Esophagus squamous epithelium (tissue), 5 donors: ENCODE measurements at regions not wholly inside any gene's neighbourhood (a gene's known extent, or its start where the extent isn't known, plus 50 kb on each side); places are given as distances from the start of the nearest gene placed in this dataset.
"Not testable (repeated sequence)": the region's sequence is repeated elsewhere in the genome, so short reads cannot be mapped to it uniquely, and the experiment has no call there.

ENCODE experiments used
- DNase-seq: peaks from one replicate; lab custom pipeline; 2025; lab: John Stamatoyannopoulos, UW
- H3K27ac ChIP-seq, 4 donors: fragments of 200-600 bp; sonication (generic); one replicate each; pipeline ENCODE4 v1.5.1; 2016 to 2019; ENCODE audit warnings: mild to moderate bottlenecking in 1 of 4
- H3K27me3 ChIP-seq, 4 donors: fragments of 200-600 bp; sonication (generic); 1 replicate in 3 of 4; 2 replicates in 1 of 4; pipeline versions ENCODE4 v1.5.1 to v1.6.0; 2017 to 2021; ENCODE audit warnings: antibody characterized with exemption in 1 of 4
- H3K36me3 ChIP-seq, 3 donors: fragments of 200-600 bp; sonication (generic); one replicate each; pipeline ENCODE4 v1.5.1; 2016 to 2019
- H3K4me1 ChIP-seq, 3 donors: fragments of 200-600 bp; sonication (generic); one replicate each; pipeline ENCODE4 v1.5.1; 2017 to 2019
- H3K4me3 ChIP-seq, 4 donors: fragments of 200-600 bp; sonication (generic); 1 replicate in 3 of 4; 2 replicates in 1 of 4; pipeline ENCODE4 v1.5.1; 2016 to 2019; ENCODE audit warnings: mild to moderate bottlenecking in 2 of 4, moderate library complexity in 1 of 4
- H3K9me3 ChIP-seq, 3 donors: fragments of 200-600 bp; sonication (generic); one replicate each; pipeline ENCODE4 v1.5.1; 2016 to 2019
- CTCF ChIP-seq, 6 experiments: fragments of 450-650 bp in 4 of 6; fragments of 200-600 bp in 2 of 6; sonication (generic) in 2 of 6; IDR thresholded peaks; one replicate each; pipeline ENCODE4 v1.5.1; 2016 to 2019; ENCODE audit warnings: antibody characterized with exemption in 6 of 6, mild to moderate bottlenecking in 4 of 6, moderate library complexity in 4 of 6
- POLR2A ChIP-seq, 4 donors: fragments of 450-650 bp; IDR thresholded peaks; one replicate each; pipeline ENCODE4 v1.6.1; 2017; ENCODE audit warnings: antibody characterized with exemption in 4 of 4, mild to moderate bottlenecking in 4 of 4, moderate library complexity in 3 of 4
- WGBS, 2 donors: methylation state at CpG; one replicate each; pipeline ENCODE4 v1.1.5; 2018; 5-methylcytosine and 5-hydroxymethylcytosine counted together
- intact Hi-C: fragments of 100-400 bp; cut with DNase I; formaldehyde crosslinking; loops from one replicate; pipeline ENCODE4 v1.15.0; 2022
- donor health status: DM: yes; HTN: yes; CAD: no.

GRCh38 chr18:42336139-42336538 is 381.1 kb downstream of the PIK3C3 start:
- no peak for TF ChIP-seq POLR2A (IDR thresholded peaks at IDR 0.05)
- TF ChIP-seq CTCF (IDR thresholded peaks at IDR 0.05) = no peak
- Histone ChIP-seq H3K4me1 (no peaks in the 10 kb centered on the region), H3K27ac (no peak overlapping the region), H3K27me3 (no peaks in the 10 kb centered on the region), H3K36me3 (no peaks in the 10 kb centered on the region), H3K9me3 (peaks cover 0 to 5% (median 0%) of the 10 kb centered on the region in 3 donors), H3K4me3 (no peak overlapping the region)
- 65 to 88% methylated on average over 2 of the region's 2 CpGs for WGBS, 2 donors
- intact Hi-C loops = no loop called here
- no peak for DNase-seq

- 93 to 100% methylated on average over 2 of the region's 2 CpGs for WGBS, 2 donors
- H3K27me3 ChIP-seq, H3K4me1 ChIP-seq, H3K9me3 ChIP-seq, intact Hi-C loops, DNase-seq, H3K27ac ChIP-seq, H3K4me3 ChIP-seq, H3K36me3 ChIP-seq: not testable (repeated sequence)
Observed at GRCh38 chr18:42337337-42337736, 382.3 kb downstream of the PIK3C3 start.

GRCh38 chr18:42338683-42339082 is 383.6 kb downstream of the PIK3C3 start:
- intact Hi-C loops = no loop called here
- no peak for DNase-seq
- TF ChIP-seq POLR2A (IDR thresholded peaks at IDR 0.05) (no peak), CTCF (IDR thresholded peaks at IDR 0.05) (no peak)
- Histone ChIP-seq H3K27me3 (no peaks in the 10 kb centered on the region), H3K4me3 (no peak overlapping the region), H3K27ac (no peak overlapping the region), H3K4me1 (no peaks in the 10 kb centered on the region), H3K36me3 (no peaks in the 10 kb centered on the region), H3K9me3 (peaks cover 0 to 5% (median 0%) of the 10 kb centered on the region in 3 donors)
- WGBS, 2 donors = 40 to 61% methylated on average over 2 of the region's 2 CpGs

- Histone ChIP-seq H3K27ac (no peak overlapping the region), H3K4me3 (no peak overlapping the region), H3K4me1 (no peaks in the 10 kb centered on the region), H3K9me3 (peaks cover 0 to 5% (median 0%) of the 10 kb centered on the region in 3 donors), H3K27me3 (no peaks in the 10 kb centered on the region), H3K36me3 (no peaks in the 10 kb centered on the region)
- no peak for DNase-seq
- 14 to 21% methylated on average over 4 of the region's 4 CpGs for WGBS, 2 donors
- intact Hi-C loops = no loop called here
- TF ChIP-seq CTCF (IDR thresholded peaks at IDR 0.05) (no peak), POLR2A (IDR thresholded peaks at IDR 0.05) (no peak)
Observed at GRCh38 chr18:42339372-42339771, 384.3 kb downstream of the PIK3C3 start.

GRCh38 chr18:42340423-42341009 is 385.5 kb downstream of the PIK3C3 start:
- intact Hi-C loops = no loop called here

More at GRCh38 chr18:42340423-42341009, 385.5 kb downstream of the PIK3C3 start:
- Histone ChIP-seq H3K36me3 (no peaks in the 10 kb centered on the region), H3K27ac (no peak overlapping the region), H3K4me3 (no peak overlapping the region), H3K9me3 (peaks cover 0 to 5% (median 0%) of the 10 kb centered on the region in 3 donors), H3K4me1 (no peaks in the 10 kb centered on the region), H3K27me3 (no peaks in the 10 kb centered on the region)
- TF ChIP-seq POLR2A (IDR thresholded peaks at IDR 0.05) (no peak), CTCF (IDR thresholded peaks at IDR 0.05) (no peak)
- DNase-seq = no peak
- WGBS, 2 donors = 38 to 65% methylated on average over 3 of the region's 3 CpGs
